Left renal pelvis (tissue), 4 donors: ENCODE measurements at regions not wholly inside any gene's neighbourhood (a gene's known extent, or its start where the extent isn't known, plus 50 kb on each side); places are given as distances from the start of the nearest gene placed in this dataset.
"Not testable (repeated sequence)": the region's sequence is repeated elsewhere in the genome, so short reads cannot be mapped to it uniquely, and the experiment has no call there.

ENCODE experiments used
- DNase-seq, 4 donors: peaks; one replicate each; pipeline ENCODE4 v3.0.0-alpha.2; 2013; ENCODE audit warnings: low read depth in 4 of 4, low spot score in 3 of 4

DNA sequence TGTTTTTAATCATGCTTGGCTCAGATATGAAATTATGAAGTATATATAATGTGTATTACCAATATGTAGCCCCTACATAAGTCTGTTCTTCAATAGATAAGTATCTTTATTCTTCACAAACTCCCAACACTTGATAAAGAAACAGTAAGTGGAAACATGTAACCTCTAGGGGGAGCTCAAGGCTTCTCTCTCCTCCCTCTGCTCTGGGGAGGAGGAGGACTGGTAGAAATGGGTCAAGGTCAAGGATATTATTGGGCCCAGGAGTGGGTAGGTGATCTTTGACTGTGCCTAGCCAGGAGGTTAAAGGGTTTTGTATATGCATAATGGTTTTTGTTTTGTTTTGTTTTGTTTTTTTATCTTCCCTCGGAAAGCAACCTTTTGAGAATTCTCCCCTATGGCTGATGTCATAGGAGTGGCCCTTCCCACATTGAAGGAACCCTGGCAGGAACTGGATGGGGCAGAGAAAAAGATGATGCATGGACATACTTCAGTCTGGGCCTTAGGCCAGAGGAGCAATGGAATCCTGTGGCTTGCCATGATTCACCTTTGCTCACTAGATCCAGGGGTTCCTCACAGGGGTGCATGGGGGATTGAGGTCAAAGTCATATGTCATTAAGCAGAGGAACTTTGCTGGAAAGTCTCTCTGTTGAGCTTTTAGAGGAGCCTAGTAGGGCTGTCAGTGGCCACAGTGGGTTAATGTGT, 460.3 kb downstream of the MID1IP1 start:
- peak in 1 of 4 donors; percentile 8 for DNase-seq

DNA sequence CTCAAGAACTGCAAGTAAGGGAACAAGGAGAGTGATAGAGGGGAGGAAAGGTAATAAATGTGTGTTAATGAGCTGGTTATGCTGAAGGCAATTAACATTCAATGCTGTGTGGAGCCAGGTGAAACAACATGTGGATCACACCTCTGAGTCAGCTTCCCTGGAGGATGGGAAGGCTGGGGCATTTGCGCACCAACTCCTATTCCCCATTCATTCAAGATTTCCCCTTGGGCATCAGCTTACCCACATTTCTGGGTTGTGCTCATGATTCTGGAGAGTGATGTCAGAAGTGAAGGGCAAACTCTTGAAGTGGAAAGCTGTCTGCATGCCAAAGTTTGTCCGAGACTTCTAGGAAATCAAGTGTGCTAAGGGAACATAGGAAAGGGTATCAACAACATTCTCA, 461.4 kb downstream of the MID1IP1 start:
- DNase-seq, result no peak

DNA sequence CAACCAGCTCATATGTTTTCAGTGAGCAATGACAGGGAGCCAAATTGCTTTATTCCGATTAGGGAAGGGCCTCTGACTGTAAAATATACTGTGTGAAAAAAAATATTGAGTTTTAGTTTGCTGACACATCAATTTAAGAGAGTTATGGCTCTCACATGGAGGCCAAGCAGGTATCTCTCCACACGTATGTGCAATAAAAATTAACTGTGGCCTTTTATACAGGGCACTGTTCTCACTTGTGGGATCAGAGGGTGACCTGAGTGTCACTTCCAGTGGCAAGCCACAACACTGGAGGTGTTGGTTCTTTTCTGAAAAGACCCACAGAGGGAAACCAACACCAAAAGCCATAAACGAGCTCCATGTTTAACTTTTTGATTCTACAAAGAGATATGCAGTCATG, 462.8 kb downstream of the MID1IP1 start:
- DNase-seq, result no peak

DNA sequence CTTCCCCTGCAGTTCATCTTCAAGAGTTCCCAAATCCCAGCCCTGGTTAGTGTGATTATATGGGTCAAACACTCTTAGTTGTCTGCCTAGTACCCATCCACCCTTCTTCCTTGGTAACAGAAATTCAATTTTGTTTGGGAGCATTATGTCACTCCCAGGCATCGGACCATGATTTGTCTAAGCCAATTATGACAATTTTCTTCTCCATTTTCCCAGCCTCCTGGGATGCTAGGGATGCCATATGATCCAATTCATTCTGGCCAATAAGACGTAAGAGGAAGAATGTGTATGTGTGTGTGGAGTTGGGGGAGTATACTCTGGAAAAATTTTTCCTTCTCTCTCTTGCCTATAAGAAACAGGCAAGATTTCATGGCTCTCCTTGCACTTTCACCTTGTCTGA, 465.9 kb downstream of the MID1IP1 start:
- DNase-seq, result no peak

DNA sequence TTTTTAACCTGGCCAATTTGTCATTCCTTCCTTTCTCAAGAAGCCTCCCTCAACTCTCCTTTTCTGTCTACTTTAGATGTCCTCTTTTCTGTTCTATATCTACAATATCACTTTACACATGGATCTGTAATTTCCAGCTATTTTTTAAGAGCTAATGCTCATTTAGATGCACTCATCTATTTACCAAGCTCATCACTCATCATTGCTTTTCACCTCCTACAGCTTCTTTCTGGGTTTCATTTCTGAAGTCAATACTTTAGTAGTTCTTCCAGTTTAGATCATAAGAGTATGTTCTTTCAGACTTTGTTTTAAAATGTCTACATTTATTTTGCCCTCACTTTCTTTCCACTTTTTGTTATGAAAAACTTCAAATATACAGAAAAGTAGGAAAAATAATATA, 466.9 kb downstream of the MID1IP1 start:
- no peak for DNase-seq

DNA sequence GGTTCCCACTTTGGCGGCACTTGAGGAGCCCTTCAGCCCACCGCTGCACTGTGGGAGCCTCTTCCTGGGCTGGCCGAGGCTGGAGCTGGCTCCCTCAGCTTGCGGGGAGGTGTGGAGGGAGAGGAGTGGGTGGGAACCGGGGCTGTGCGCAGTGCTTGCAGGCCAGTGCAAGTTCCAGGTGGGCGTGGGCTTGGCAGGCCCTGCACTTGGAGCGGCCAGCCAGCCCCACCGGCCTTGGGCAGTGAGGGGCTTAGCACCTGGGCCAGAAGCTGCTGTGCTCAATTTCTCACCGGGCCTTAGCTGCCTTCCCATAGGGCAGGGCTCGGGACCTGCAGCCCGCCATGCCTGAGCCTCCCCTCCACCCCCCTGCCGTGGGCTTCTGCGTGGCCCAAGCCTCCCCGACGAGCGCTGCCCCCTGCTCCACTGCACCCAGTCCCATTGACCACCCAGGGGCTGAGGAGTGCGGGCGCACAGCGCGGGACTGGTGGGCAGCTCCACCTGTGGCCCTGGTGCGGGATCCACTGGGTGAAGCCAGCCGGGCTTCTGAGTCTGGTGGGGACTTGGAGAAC, 474.3 kb downstream of the MID1IP1 start:
- DNase-seq, result no peak

DNA sequence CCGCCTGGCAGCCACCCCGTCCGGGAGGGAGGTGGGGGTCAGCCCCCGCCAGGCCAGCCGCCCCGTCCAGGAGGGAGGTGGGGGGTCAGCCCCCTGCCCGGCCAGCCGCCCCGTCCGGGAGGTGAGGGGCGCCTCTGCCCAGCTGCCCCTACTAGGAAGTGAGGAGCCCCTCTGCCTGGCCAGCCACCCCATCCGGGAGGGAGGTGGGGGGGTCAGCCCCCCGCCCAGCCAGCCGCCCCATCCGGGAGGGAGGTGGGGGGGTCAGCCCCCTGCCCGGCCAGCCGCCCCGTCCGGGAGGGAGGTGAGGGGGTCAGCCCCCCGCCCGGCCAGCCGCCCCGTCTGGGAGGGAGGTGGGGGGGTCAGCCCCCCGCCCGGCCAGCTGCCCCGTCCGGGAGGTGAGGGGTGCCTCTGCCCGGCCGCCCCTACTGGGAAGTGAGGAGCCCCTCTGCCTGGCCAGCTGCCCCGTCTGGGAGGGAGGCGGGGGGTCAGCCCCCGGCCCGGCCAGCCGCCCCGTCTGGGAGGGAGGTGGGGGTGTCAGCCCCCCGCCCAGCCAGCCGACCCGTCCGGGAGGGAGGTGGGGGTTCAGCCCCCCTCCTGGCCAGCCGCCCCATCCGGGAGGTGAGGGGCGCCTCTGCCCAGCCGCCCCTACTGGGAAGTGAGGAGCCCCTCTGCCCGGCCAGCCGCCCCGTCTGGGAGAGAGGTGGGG, 476.6 kb downstream of the MID1IP1 start:
- not testable (repeated sequence) for DNase-seq

DNA sequence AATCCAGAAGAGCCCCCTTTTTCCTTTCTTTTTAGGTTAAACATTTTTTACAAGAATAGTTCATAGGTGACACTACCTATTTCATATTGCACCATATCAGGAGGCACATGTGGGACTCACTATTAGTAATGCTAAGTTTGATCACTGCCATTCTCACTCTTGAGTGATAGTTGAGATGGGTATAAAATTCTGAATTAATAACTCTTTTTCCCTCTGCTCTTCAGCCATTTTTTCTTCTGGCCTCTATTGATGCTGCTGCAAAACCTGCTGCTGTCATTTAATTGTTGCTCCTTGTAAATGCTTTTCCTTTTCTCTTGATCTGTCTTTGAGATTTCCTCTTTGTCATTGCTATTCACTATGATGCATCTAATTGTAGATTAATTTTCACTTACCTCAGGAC, 482.0 kb downstream of the MID1IP1 start:
- DNase-seq, result no peak

DNA sequence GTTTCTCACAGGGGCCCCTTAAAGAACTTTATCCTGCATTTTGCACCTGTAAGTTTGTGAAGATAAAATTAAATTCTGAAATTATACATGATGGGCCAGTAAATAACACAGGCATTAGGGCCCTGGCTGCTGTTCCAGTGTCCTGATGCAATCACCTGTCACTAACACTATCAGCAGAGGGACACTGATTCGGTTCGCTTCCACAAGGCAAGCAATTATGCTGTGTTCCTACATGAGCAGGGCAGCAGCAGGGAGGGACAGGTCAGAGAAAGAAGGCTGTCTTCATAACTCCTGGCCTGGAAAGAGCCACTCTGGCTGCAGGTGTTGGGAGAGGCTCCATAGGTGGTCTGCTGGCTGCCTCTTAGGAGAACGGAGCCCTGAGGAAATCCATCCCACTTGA, 487.3 kb downstream of the MID1IP1 start:
- DNase-seq, result no peak

DNA sequence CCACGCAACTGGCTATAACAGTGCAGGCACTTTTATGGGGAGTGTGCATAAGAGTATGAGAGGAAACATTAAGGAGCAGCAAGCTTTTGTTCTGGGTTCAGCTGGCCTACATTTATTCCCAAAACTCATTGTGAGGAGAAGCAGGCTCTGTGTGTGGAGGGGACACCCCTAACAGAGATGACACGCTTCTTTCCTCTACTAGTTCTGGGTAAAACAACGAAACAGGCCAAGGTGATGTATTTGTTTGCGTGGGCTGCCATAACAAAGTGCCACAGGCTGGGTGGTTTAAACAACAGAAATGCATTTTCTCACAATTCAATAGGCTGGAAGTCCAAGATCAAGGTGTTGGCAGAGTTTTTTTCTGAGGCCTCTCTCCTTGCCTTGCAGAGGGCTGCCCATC, 488.6 kb downstream of the MID1IP1 start:
- no peak for DNase-seq

DNA sequence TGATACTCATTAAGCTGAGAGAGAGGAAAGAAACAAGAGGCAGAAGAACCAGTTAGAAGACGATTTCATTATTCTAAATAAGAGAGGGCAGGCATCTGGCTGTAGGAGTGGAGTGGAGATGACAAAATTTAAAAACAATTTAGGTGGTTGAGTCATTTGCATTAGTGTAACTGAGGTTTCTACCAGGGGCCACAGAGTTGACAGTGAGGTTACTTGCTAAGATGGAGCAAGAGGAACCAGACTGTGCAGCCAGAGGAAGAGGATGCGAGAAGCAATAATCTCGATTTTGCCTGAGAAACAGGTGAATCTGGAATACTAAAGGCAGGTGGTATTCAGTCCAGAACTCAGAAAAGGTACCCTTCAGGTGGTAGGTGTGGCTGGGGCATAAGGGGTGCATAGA, 491.9 kb downstream of the MID1IP1 start:
- DNase-seq, result no peak

DNA sequence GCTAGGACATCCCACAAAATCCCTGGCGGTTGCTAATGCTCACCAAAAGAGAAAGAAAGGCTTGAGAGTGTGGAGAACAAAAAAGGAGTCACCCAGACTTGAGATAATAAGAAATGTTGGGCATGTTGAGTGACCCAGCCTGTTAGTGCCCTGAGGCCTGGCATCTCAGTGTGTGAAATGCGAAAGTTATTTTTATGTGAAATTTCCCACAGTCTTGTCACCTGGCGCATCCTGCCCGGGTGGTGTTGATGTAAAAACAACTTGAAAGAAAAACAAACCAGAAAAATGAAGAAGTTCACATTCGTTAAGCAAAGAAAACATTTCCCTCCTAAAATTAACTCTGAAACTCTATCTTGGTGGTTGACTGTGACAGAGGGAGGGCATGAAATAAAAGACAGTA, 495.2 kb downstream of the MID1IP1 start:
- DNase-seq, result no peak

DNA sequence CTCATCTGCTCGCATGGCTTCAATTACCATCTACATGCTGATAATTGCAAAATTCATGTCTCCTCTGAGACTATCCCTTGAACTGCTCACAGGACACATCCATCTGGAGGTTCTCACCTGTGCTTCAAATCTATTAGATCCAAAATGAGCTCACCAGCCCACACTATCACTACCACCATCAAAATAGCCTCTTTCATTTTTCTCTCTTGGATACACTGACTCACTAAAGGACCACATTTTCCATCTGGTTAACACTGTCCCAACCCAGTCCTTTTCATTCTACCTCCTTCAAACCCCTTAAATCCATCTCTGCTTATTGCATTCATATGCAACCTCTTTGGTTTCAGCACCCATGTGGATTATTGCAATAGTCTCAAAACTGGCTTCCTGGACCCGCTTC, 497.6 kb downstream of the MID1IP1 start:
- DNase-seq, result no peak

DNA sequence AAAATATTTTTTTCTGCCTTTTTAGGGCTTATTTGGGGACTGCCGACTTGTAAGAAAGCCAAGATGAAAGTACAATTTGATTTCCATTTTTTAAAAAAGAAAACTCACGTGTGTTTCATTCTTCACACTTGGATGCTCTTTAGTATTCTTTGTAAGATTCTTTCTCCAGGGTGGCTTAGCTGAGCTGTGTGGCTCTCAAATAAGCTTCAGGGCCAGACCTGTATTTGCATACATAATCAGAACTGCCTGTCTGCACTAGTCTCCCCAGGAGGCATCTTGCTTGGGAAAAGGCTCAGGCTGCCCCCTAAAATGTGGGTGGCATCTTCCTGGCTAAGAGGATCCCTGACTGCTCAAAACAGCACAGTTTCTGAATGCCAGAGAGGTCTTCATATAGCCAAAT, 498.4 kb downstream of the MID1IP1 start:
- DNase-seq, result no peak

DNA sequence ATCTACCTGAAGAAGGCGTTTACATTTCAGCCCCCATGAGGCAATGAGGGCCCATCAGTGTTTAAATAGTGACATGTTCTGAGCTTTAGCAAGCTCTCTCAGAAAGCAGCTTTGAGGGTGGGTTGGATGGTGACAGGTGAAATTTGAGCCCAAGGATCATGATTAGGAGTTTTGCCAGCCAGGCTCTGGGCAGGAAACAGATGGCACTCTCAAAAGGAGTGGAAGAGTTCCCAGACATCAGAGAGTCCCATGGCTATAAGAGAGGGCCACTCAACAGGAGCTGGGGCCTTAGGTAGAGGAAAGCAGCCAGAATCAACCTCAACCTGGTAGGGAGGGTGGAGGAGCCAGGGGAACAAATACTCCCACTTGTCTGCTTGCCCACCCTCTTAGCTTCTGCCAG, 499.8 kb downstream of the MID1IP1 start:
- DNase-seq, result no peak

DNA sequence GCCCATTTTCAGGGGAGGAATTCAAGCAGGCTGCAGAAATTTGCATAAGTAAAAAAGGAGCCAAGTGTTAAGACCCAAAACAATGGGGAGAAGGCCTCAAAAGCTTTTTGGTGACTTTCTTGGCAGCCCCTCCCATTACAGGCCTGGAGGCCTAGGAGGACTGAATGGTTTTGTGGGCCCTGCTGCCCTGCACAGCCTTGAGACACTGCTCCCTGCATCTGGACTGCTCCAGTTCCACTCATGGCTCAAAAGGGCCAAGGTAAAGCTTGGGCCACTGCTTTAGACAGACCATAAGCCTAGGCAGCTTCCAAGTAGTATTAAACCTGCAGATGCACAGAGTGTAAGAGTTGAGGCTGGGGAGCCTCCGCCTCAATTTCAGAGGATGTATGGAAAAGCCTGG, 501.6 kb downstream of the MID1IP1 start:
- DNase-seq, result no peak

DNA sequence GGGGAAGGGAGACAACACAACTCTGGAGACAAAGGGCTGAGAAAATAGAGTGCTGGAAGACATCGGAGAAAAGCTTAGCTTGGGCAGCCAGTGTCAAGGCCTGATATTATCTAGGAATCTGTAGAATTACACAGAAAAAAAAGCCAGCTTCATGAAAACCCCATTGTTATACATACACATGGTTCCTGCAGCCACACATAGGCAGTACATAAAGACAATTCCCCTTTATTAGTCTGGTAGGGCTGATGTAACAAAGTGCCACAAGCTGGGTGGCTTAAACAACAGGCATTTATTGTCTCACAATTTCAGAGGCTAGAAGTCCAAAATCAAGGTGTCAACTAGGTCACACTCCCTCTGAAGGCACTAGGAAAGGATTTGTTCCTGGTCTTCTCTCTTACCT, 503.5 kb downstream of the MID1IP1 start:
- DNase-seq, result no peak

DNA sequence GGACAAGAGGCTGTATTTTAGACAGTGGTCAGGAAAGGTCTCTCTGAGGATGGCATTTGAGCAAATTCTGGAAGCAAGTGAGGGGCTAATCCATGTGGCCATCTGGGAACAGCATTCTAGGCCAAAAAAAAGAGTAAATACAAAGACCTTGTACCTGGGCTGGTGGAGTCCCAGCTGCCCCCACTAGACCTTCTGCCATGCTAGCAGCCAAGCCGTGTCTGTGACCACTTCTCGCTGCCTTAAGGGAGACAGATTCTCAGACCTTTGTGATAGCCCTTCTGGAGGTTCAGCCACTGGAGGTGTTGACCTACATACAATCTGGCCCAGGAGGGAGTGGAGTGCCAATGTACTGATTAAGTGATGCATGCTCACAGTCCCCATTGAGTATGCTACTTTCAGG, 506.2 kb downstream of the MID1IP1 start:
- DNase-seq, result no peak

DNA sequence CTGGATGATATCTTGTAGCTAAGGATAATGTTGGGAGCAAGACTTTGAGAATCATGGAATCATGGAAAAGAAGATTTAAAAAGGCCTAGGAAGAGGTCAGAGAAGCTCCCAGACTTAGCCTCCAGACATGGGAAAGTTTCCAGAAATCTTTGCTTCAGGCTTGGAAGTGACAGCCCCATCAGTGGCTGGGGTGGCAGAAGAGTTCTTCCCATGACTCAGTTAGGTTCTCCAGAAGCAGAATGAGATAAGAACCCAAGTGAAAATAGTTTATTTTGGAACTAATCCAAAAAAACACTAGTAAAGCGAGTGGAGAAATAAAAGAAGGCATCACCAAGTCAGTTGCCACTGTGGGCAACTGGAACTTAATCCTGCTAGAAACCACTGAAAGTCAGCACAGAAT, 506.9 kb downstream of the MID1IP1 start:
- no peak for DNase-seq

DNA sequence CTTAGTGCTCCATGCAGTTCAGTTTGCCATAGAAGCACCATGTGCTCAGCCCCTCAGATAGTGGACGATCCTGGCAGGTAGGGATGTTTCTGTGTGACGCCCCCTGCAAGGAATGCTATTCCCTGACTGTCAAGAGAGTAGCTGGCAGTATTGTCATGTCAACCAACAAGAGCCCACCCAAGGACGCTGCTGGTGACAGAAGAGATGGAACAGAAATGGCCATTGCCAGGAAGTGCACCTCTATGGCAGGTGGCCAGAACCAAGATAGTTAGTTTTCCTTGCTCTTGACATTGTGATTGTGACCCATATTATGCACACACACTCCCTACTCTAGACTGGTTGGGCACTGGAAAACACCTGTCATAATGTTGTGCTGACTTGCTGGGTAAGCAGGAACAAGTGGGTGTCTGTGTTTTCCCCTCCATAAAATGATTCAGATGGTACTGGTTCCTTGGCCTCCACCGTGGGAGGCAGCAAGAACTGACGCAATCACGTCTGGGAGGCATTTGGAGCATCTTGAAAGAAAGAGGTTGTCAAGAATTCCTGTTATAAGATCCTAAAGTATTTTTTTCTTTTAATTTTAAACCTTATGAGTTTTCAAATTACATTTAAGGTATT, 507.9 kb downstream of the MID1IP1 start:
- DNase-seq, result no peak

DNA sequence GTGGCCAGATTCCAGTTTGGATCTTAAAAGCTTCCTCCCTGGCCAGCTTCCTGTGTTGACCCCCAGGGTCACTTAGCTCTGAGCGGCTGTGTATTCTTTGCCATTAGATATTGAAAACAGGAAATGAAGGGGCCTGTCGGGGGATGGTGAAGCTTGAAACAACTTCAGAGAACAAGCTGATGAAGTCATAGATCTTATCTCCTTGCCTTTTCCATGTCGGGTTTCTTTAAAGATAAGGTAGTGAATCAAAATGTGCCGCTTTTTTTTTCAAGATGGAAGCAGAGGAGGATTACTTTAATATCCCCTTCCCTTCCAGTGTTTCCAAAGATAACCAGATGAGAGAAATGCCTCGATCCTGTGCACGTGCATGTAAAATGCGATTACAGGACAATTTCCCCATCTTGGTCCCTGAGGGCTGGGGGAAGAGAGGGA, 508.5 kb downstream of the MID1IP1 start:
- peak in 2 of 4 donors; percentile 23 to 37 for DNase-seq

DNA sequence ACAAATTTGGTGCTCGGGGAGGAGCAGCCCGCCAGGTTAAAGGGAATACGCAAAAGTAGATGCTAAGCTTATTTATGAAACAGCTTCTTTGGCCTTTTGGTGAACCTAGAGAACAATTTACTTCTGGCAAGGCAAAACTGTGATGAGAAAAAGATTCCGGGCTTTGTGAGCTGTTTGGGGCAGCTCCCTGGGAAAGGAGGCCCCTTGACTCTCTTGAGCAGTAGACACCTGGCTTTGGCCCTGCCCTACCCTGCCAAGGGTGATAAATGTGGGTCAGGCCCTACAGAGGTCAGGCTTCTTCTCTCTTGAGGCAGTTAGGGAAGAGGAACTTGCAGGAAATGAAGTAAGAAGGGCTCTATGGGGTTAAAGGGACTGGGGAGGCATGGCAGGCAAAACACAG, 509.6 kb downstream of the MID1IP1 start:
- DNase-seq, result no peak
